B cell (primary cell): ENCODE measurements at regions not wholly inside any gene's neighbourhood (a gene's known extent, or its start where the extent isn't known, plus 50 kb on each side); places are given as distances from the start of the nearest gene placed in this dataset.

Experiments used
- ATAC-seq: fragments of 200-7000 bp; cut with Tn5 transposase; one replicate; pipeline ENCODE4 v1.10.0; 2021; ENCODE audit warnings: low read depth, mild to moderate bottlenecking, moderate number of reproducible peaks, moderate library complexity
- CTCF ChIA-PET: fragments of 350-600 bp; sonication (Branson Sonifier 250); formaldehyde crosslinking; loops from one replicate; lab custom pipeline; 2021; ENCODE audit warnings: antibody characterized with exemption, inconsistent platforms; lab: Charles Lee
- POLR2A ChIA-PET: fragments of 350-600 bp; sonication (Branson Sonifier 250); formaldehyde crosslinking; loops from one replicate; lab custom pipeline; 2021; ENCODE audit warnings: antibody characterized with exemption; lab: Charles Lee
- DNase-seq: peaks from one replicate; pipeline ENCODE4 v3.0.0; 2013
- H2AFZ ChIP-seq: 2 replicates; pipeline ENCODE4 v1.6.1; 2012; ENCODE audit warnings: mild to moderate bottlenecking, low read depth, low read length; ENCODE audit not compliant: insufficient read depth, poor library complexity, severe bottlenecking
- H3K27ac ChIP-seq, 2 donors: 1 replicate in 1 of 2; 2 replicates in 1 of 2; pipeline ENCODE4 v1.5.1; 2012 to 2013; ENCODE audit warnings: low read length in 2 of 2, mild to moderate bottlenecking in 2 of 2, moderate library complexity in 1 of 2
- H3K27me3 ChIP-seq, 4 experiments: fragments of 200-600 bp in 1 of 4; sonication (generic) in 1 of 4; replicated peaks in 1 of 4; 1 replicate in 2 of 4; 2 replicates in 2 of 4; pipeline versions ENCODE4 v1.6.1 to v1.7.0; 2013 to 2016; ENCODE audit warnings: low read length in 3 of 4, mild to moderate bottlenecking in 2 of 4, mixed read lengths in 1 of 4, moderate library complexity in 1 of 4; ENCODE audit not compliant: insufficient read depth in 4 of 4, control insufficient read depth in 3 of 4; ENCODE audit errors: control extremely low read depth in 1 of 4
- H3K36me3 ChIP-seq, 2 experiments: replicated peaks in 1 of 2; 1 replicate in 1 of 2; 2 replicates in 1 of 2; pipeline versions ENCODE4 v1.6.1 to v1.7.1; 2013; ENCODE audit warnings: low read length in 1 of 2; ENCODE audit not compliant: insufficient read depth in 2 of 2, control insufficient read depth in 1 of 2; ENCODE audit errors: control extremely low read depth in 1 of 2, extremely low read depth in 1 of 2
- H3K4me1 ChIP-seq, 2 donors: fragments of 200-600 bp in 1 of 2; sonication (generic) in 1 of 2; 1 replicate in 1 of 2; 2 replicates in 1 of 2; pipeline versions ENCODE4 v1.5.1 to v1.6.1; 2013 to 2017; ENCODE audit warnings: low read length in 2 of 2; ENCODE audit not compliant: control insufficient read depth in 2 of 2, insufficient read depth in 2 of 2
- H3K4me2 ChIP-seq: replicated peaks from 2 replicates; pipeline ENCODE3; 2012; ENCODE audit warnings: mild to moderate bottlenecking, low read depth, low read length; ENCODE audit not compliant: poor library complexity, severe bottlenecking
- H3K4me3 ChIP-seq, 5 experiments: fragments of 200-600 bp in 1 of 5; sonication (generic) in 1 of 5; 1 replicate in 3 of 5; 2 replicates in 2 of 5; pipeline versions ENCODE4 v1.5.1 to v1.7.0; 2011 to 2016; ENCODE audit warnings: low read length in 4 of 5, mild to moderate bottlenecking in 4 of 5, low read depth in 2 of 5, control low read depth in 1 of 5, moderate library complexity in 1 of 5; ENCODE audit not compliant: insufficient read depth in 1 of 5; ENCODE audit errors: control extremely low read depth in 1 of 5, extremely low read depth in 1 of 5
- H3K79me2 ChIP-seq: fragments of 200-600 bp; sonication (generic); one replicate; pipeline ENCODE4 v1.6.0; 2016; ENCODE audit warnings: low read length; ENCODE audit not compliant: control insufficient read depth, insufficient read depth
- H3K9ac ChIP-seq: fragments of 200-600 bp; sonication (generic); 2 replicates; pipeline ENCODE4 v1.6.1; 2017; ENCODE audit warnings: mild to moderate bottlenecking, low read length, moderate library complexity
- H3K9me3 ChIP-seq, 3 donors: one replicate each; pipeline versions ENCODE4 v1.6.1 to v1.7.1; 2013; ENCODE audit warnings: low read length in 2 of 3; ENCODE audit not compliant: control insufficient read depth in 2 of 3, insufficient read depth in 1 of 3; ENCODE audit errors: control extremely low read depth in 1 of 3
- H4K20me1 ChIP-seq: 2 replicates; pipeline ENCODE4 v1.6.0; 2012; ENCODE audit warnings: mild to moderate bottlenecking, low read length; ENCODE audit not compliant: insufficient read depth, control insufficient read depth, poor library complexity, severe bottlenecking
- H3K27ac Mint-ChIP-seq: one replicate; pipeline ENCODE4 v1.8.0; 2021; ENCODE audit warnings: mixed read lengths
- H3K27me3 Mint-ChIP-seq: one replicate; pipeline ENCODE4 v1.8.0; 2021; ENCODE audit warnings: mixed read lengths
- H3K4me1 Mint-ChIP-seq: one replicate; pipeline ENCODE4 v1.8.0; 2021; ENCODE audit warnings: mixed read lengths
- H3K4me3 Mint-ChIP-seq: one replicate; pipeline ENCODE4 v1.8.0; 2021; ENCODE audit warnings: mixed read lengths
- H3K9me3 Mint-ChIP-seq: one replicate; pipeline ENCODE4 v1.8.0; 2022; ENCODE audit warnings: mixed read lengths; ENCODE audit not compliant: insufficient read depth
- CTCF ChIP-seq: fragments of 200-600 bp; IDR thresholded peaks from one replicate; pipeline ENCODE4 v1.8.0; 2022; ENCODE audit warnings: antibody characterized with exemption, mild to moderate bottlenecking
- EZH2 ChIP-seq: IDR thresholded peaks from 2 replicates; pipeline ENCODE4 v1.6.1; 2012; ENCODE audit warnings: borderline replicate concordance, low read depth, mild to moderate bottlenecking, moderate library complexity, low read length; ENCODE audit not compliant: insufficient read depth, poor library complexity, severe bottlenecking
- WGBS: methylation state at CpG from one replicate; pipeline ENCODE4 v1.1.5; 2013; ENCODE audit warnings: missing lambda C conversion rate; ENCODE audit not compliant: insufficient coverage; 5-methylcytosine and 5-hydroxymethylcytosine counted together
- intact Hi-C: fragments of 100-400 bp; cut with micrococcal nuclease; formaldehyde crosslinking; loops from one replicate; pipeline ENCODE4 v1.10.0; 2022

- no peaks in the 10 kb centered on the region for H3K36me3 ChIP-seq
- intact Hi-C loops = no loop called here
- 77% methylated on average over 5 of the region's 7 CpGs for WGBS
- H3K27me3 ChIP-seq = peaks cover 0 to 20% (median 6%) of the 10 kb centered on the region in 4 experiments
- no peaks in the 10 kb centered on the region for H4K20me1 ChIP-seq
- ChIA-PET CTCF (no interaction called here), POLR2A (no interaction called here)
- H3K27me3 Mint-ChIP-seq = peaks cover 61% of the 10 kb centered on the region
- no peaks in the 10 kb centered on the region for H3K9me3 Mint-ChIP-seq
- no peaks in the 10 kb centered on the region for H3K79me2 ChIP-seq
- no peak overlapping the region for H3K27ac ChIP-seq
- H3K4me1 Mint-ChIP-seq = no peaks in the 10 kb centered on the region
- H3K9ac ChIP-seq = no peak overlapping the region
- no peak for ATAC-seq
- H3K4me1 ChIP-seq = no peaks in the 10 kb centered on the region
- no peak overlapping the region for H3K4me3 Mint-ChIP-seq
- H3K9me3 ChIP-seq = peaks cover 0 to 3% (median 0%) of the 10 kb centered on the region in 3 donors
- no peak overlapping the region for H3K27ac Mint-ChIP-seq
- H2AFZ ChIP-seq = no peak overlapping the region
- DNase-seq = no peak
- no peak overlapping the region for H3K4me2 ChIP-seq
- TF ChIP-seq EZH2 (no peak), CTCF (no peak)
- no peak overlapping the region for H3K4me3 ChIP-seq
Observed at GRCh38 chr10:123569436-123570035, 96.6 kb upstream of the GPR26 start.

GRCh38 chr10:123570051-123570897, 95.9 kb upstream of the GPR26 start:
- DNase-seq (no peak), ATAC-seq (no peak)
- H3K27ac ChIP-seq = no peak overlapping the region
- no peak overlapping the region for H3K4me2 ChIP-seq
- POLR2A ChIA-PET = interaction anchor here (0.6 kb wide), 1 partner anchor 866 kb away, joined by 4 read pairs; no protein-coding TSS in a partner anchor
- Mint-ChIP-seq H3K4me3 (no peak overlapping the region), H3K27ac (no peak overlapping the region), H3K27me3 (peaks cover 63% of the 10 kb centered on the region), H3K4me1 (no peaks in the 10 kb centered on the region), H3K9me3 (no peaks in the 10 kb centered on the region)
- no peak overlapping the region for H3K9ac ChIP-seq
- no peaks in the 10 kb centered on the region for H4K20me1 ChIP-seq
- no peak overlapping the region for H2AFZ ChIP-seq
- H3K4me3 ChIP-seq = no peak overlapping the region
- 91% methylated on average over 13 of the region's 20 CpGs for WGBS
- intact Hi-C loops = no loop called here
- H3K36me3 ChIP-seq = no peaks in the 10 kb centered on the region
- no peak for TF ChIP-seq CTCF
- TF ChIP-seq EZH2 = no peak
- H3K27me3 ChIP-seq = peaks cover 0 to 20% (median 6%) of the 10 kb centered on the region in 4 experiments
- H3K79me2 ChIP-seq = no peaks in the 10 kb centered on the region
- H3K4me1 ChIP-seq = no peaks in the 10 kb centered on the region
- CTCF ChIA-PET = no interaction called here
- H3K9me3 ChIP-seq = peaks cover 0 to 3% (median 0%) of the 10 kb centered on the region in 3 donors
